Loucy (cell line): ENCODE measurements at regions not wholly inside any gene's neighbourhood (a gene's known extent, or its start where the extent isn't known, plus 50 kb on each side); places are given as distances from the start of the nearest gene placed in this dataset.

ENCODE experiments used
- H2AFZ ChIP-seq: fragments of 200-600 bp; sonication (generic); 2 replicates; pipeline ENCODE4 v1.6.0; 2016; ENCODE audit warnings: antibody characterized with exemption, mild to moderate bottlenecking, low read length, moderate library complexity
- H3F3A ChIP-seq: fragments of 200-600 bp; 2 replicates; pipeline ENCODE4 v1.6.0; 2016; ENCODE audit warnings: antibody characterized with exemption, low read depth, mild to moderate bottlenecking
- H3K27me3 ChIP-seq: fragments of 200-600 bp; sonication (generic); 2 replicates; pipeline ENCODE4 v1.6.1; 2014; ENCODE audit warnings: low read length, mild to moderate bottlenecking; ENCODE audit not compliant: insufficient read depth, poor library complexity, severe bottlenecking
- H3K36me3 ChIP-seq: fragments of 200-600 bp; sonication (generic); 2 replicates; pipeline ENCODE4 v1.6.1; 2016; ENCODE audit warnings: low read length; ENCODE audit not compliant: insufficient read depth
- H3K4me1 ChIP-seq: fragments of 200-600 bp; sonication (generic); 2 replicates; pipeline ENCODE4 v1.5.1; 2014; ENCODE audit warnings: low read length, mild to moderate bottlenecking; ENCODE audit not compliant: insufficient read depth, poor library complexity, severe bottlenecking
- H3K4me2 ChIP-seq: fragments of 200-600 bp; sonication (generic); 2 replicates; pipeline ENCODE4 v1.6.0; 2014; ENCODE audit warnings: antibody characterized with exemption, low read length, low read depth, mild to moderate bottlenecking; ENCODE audit not compliant: poor library complexity, severe bottlenecking
- H3K4me3 ChIP-seq: fragments of 200-600 bp; sonication (generic); 2 replicates; pipeline ENCODE4 v1.5.1; 2014; ENCODE audit warnings: low read length, mild to moderate bottlenecking, mixed read lengths; ENCODE audit not compliant: poor library complexity, severe bottlenecking
- H3K79me2 ChIP-seq: fragments of 200-600 bp; sonication (generic); 2 replicates; pipeline ENCODE4 v1.6.1; 2014; ENCODE audit warnings: low read length; ENCODE audit not compliant: insufficient read depth
- H3K9ac ChIP-seq: fragments of 200-600 bp; sonication (generic); 2 replicates; pipeline ENCODE4 v1.6.0; 2014; ENCODE audit warnings: mild to moderate bottlenecking, low read depth, low read length, moderate library complexity; ENCODE audit not compliant: poor library complexity, severe bottlenecking
- H3K9me2 ChIP-seq: fragments of 200-600 bp; sonication (generic); replicated peaks from 2 replicates; pipeline ENCODE4 v1.6.1; 2016; ENCODE audit warnings: low read depth, low read length, mixed read lengths
- H3K9me3 ChIP-seq: fragments of 200-600 bp; sonication (generic); 2 replicates; pipeline ENCODE4 v1.6.1; 2014; ENCODE audit warnings: mild to moderate bottlenecking, antibody characterized with exemption, low read length, low read depth; ENCODE audit not compliant: insufficient read depth
- H4K20me1 ChIP-seq: fragments of 200-600 bp; sonication (generic); 2 replicates; pipeline ENCODE4 v1.6.0; 2014; ENCODE audit warnings: antibody characterized with exemption, low read length, mild to moderate bottlenecking; ENCODE audit not compliant: insufficient read depth, poor library complexity, severe bottlenecking
- EZH2phosphoT487 ChIP-seq: fragments of 200-600 bp; IDR thresholded peaks from 2 replicates; pipeline ENCODE4 v1.6.1; 2018; ENCODE audit warnings: antibody characterized with exemption, mild to moderate bottlenecking, moderate library complexity, borderline replicate concordance
- TF ChIP-seq, protein P1 (sequence below): fragments of 200-600 bp; sonication (generic); conservative IDR thresholded peaks from 2 replicates; pipeline ENCODE4 v1.5.1; 2014; ENCODE audit warnings: mild to moderate bottlenecking, antibody characterized with exemption, low read length

DNA sequence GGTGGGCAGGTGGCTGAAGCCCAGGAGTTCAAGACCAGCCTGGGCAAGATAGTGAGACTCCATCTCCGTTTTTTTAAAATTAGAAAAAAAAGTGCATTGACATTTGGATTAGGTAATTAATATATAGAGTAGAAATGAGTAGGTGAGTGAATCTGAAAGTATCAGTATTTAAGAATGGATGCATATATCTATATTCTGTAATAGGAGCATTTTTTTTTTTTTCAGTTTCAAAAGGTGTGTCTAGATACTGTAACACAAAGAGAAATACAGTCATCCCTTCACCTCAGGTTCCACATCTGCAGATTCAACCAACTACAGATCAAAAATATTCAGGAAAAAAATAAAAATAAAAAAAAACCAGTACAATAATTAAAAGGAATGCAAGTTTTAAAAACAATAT lies 50.8 kb downstream of the RBM27 start:
- Histone ChIP-seq H3K36me3 (peaks cover 67% of the 10 kb centered on the region), H2AFZ (no peak overlapping the region), H3K79me2 (no peaks in the 10 kb centered on the region), H3K27me3 (no peaks in the 10 kb centered on the region), H3F3A (no peaks in the 10 kb centered on the region), H3K9ac (no peak overlapping the region), H3K4me1 (no peaks in the 10 kb centered on the region), H4K20me1 (no peaks in the 10 kb centered on the region), H3K9me3 (no peaks in the 10 kb centered on the region), H3K9me2 (no peaks in the 10 kb centered on the region), H3K4me2 (no peak overlapping the region), H3K4me3 (no peak overlapping the region)
- no peak for TF ChIP-seq EZH2phosphoT487
- TF ChIP-seq, protein P1, sequence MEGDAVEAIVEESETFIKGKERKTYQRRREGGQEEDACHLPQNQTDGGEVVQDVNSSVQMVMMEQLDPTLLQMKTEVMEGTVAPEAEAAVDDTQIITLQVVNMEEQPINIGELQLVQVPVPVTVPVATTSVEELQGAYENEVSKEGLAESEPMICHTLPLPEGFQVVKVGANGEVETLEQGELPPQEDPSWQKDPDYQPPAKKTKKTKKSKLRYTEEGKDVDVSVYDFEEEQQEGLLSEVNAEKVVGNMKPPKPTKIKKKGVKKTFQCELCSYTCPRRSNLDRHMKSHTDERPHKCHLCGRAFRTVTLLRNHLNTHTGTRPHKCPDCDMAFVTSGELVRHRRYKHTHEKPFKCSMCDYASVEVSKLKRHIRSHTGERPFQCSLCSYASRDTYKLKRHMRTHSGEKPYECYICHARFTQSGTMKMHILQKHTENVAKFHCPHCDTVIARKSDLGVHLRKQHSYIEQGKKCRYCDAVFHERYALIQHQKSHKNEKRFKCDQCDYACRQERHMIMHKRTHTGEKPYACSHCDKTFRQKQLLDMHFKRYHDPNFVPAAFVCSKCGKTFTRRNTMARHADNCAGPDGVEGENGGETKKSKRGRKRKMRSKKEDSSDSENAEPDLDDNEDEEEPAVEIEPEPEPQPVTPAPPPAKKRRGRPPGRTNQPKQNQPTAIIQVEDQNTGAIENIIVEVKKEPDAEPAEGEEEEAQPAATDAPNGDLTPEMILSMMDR = no peak

DNA sequence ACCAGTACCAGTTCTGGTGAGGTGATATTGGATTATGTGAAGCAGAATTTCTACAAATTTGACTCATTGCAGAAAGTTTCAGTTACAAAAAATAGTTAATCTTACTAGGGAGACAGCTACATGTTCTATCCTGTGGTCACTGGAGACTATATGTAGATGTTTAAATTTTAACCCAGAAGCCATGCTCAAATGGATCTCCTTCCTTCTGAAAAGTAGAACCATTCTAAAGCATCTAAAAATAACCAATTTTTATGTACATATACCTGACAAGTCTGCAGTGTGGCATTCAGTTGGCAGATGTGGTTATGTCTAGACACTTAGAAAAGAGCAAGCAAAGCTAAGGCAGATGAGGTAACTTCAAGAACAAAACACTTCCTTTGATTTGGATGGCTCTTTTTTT lies 65.5 kb upstream of the POU4F3 start:
- Histone ChIP-seq H3K4me3 (no peak overlapping the region), H3K27me3 (no peaks in the 10 kb centered on the region), H3K79me2 (no peaks in the 10 kb centered on the region), H3K4me1 (no peaks in the 10 kb centered on the region), H4K20me1 (no peaks in the 10 kb centered on the region), H2AFZ (no peak overlapping the region), H3K9me2 (no peaks in the 10 kb centered on the region), H3K9me3 (no peaks in the 10 kb centered on the region), H3K4me2 (no peak overlapping the region), H3K36me3 (peaks cover 67% of the 10 kb centered on the region), H3K9ac (no peak overlapping the region), H3F3A (no peaks in the 10 kb centered on the region)
- TF ChIP-seq EZH2phosphoT487 = no peak
- TF ChIP-seq, protein P1 = no peak

DNA sequence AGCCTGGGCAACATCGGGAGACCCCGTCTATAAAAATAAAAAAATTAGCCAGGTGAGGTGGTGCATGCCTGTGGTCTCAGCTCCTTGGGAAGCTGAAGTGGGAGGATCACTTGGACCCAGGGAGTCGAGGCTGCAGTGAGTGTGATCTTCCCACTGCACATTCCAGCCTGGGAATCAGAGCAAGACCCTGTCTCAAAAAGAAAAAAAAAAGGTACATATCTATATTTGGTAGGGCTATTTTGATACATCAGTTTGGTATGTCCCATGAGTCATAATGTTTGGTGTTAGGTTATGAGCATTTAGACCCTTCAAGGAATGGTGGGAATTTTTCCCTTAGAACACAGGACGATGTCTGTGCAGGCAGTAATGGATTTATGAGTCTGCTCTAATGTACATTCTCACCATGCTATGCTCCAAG lies 55.3 kb upstream of the POU4F3 start:
- no peaks in the 10 kb centered on the region for H3K4me1 ChIP-seq
- H3K4me3 ChIP-seq = no peak overlapping the region
- no peaks in the 10 kb centered on the region for H3K79me2 ChIP-seq
- H3K9me3 ChIP-seq = no peaks in the 10 kb centered on the region
- TF ChIP-seq, protein P1 = no peak
- no peak for TF ChIP-seq EZH2phosphoT487
- no peak overlapping the region for H3K9ac ChIP-seq
- H3K9me2 ChIP-seq = no peaks in the 10 kb centered on the region
- H3K27me3 ChIP-seq = no peaks in the 10 kb centered on the region
- no peak overlapping the region for H3K4me2 ChIP-seq
- no peaks in the 10 kb centered on the region for H4K20me1 ChIP-seq
- no peak overlapping the region for H2AFZ ChIP-seq
- H3F3A ChIP-seq = no peaks in the 10 kb centered on the region
- peaks cover 56% of the 10 kb centered on the region for H3K36me3 ChIP-seq
